NOMO-1 treated with DMSO at 0.1 percent for 48 hours (cell line): ENCODE measurements at regions not wholly inside any gene's neighbourhood (a gene's known extent, or its start where the extent isn't known, plus 50 kb on each side); places are given as distances from the start of the nearest gene placed in this dataset.

Experiments used
- DNase-seq: peaks from one replicate; lab custom pipeline; 2025; ENCODE audit not compliant: unreplicated experiment; lab: John Stamatoyannopoulos, UW

- DNase-seq = no peak
Measured at GRCh38 chr13:40271931-40272775, 394.3 kb downstream of the FOXO1 start.

DNA sequence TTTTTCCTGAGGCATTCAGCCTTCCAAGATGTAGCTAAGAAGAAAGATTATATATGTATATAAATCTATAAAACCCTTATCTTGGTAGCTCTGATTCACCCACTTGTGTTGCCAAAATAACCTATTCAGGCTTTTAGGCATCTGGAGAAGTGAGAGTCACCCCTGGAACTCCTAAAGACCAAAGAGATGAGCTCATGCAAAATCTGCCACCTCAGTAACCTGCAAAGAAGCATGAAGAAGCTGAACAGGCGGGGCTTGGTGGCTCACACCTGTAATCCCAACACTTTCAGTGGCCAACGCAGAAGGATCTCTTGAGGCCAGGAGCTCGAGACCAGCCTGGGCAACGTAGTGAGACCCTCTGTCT, 393.7 kb downstream of the FOXO1 start:
- DNase-seq = no peak

GRCh38 chr13:40273253-40274025, 393.0 kb downstream of the FOXO1 start:
- DNase-seq = no peak

- DNase-seq = no peak
Measured at GRCh38 chr13:40274103-40274502, 392.3 kb downstream of the FOXO1 start.

DNA sequence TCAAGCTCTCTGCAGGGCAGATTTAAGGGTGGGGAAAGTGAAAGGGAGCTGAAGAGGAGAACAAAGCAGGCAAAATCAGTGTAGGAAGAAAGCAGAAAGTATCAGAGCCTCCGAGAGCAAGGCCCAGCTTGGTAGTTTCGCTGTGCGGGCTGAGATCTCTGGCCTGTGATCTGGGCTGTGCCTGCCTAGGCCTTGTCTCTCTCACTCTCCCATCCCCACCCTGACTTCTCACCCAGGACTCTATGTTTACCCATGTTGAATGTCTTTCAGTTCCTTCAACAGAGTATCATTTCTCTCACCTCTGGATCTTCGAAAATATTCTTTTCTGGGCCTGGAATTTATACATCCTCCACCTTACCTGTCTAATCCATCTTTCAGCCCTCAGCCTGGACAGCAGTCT, 391.3 kb downstream of the FOXO1 start:
- DNase-seq = no peak

DNA sequence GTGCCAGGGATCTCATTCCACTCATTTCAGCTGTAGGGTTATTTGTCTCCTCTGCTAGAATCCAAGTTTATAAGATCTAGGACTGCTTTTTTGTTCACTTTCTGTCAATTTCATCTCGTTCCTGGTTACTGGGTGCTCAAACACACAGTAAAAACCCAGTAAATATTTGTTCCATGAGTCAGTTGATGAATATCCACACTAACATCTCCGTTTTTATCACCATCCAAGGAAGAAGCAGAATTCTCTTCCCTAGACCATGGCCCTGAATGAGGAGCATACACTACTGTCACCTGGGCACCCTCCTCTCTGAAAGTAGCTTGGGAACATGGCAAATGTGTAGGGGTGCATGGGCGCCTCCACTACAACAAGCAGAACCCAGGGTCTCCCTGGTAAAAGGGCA, 390.8 kb downstream of the FOXO1 start:
- no peak for DNase-seq

- DNase-seq = no peak
Measured at GRCh38 chr13:40283666-40284065, 382.8 kb downstream of the FOXO1 start.

DNA sequence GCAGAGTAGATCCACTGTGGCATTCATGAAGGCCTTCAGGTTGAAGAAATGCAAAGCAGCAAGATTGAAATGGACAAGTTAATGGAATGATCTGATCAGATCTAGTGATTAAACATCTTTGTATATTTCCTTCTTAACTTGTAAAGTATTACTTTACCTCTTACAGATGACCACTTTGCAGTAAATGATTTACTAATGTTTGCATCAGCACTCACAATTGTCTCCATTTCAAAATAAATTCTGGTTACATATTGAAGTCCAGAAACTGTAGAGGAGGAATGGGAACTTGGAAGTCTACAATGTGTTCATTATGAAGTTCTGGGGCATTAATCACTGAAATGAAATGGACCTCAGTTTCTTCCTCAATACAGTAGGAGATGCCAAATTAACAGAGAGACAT, 380.8 kb downstream of the FOXO1 start:
- no peak for DNase-seq

DNA sequence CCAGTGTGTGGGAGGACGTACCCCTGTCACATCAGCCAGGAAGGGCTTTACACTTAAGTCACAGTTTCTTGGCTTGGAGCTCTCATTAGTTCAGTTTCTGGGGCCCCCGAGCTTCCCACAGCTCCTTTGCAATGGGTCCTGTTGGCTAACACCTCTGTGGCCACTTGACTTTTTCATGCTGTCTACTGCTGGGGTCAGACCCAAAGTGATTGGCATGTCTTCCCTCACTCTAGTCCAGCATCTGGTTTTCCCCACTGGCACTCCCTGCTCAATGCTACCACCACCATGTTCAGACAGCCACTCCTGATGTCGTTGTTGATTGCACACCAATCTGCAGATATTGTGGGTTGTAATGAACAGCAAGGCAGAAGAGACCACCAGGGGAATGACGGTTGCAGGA, 379.0 kb downstream of the FOXO1 start:
- DNase-seq = no peak

DNA sequence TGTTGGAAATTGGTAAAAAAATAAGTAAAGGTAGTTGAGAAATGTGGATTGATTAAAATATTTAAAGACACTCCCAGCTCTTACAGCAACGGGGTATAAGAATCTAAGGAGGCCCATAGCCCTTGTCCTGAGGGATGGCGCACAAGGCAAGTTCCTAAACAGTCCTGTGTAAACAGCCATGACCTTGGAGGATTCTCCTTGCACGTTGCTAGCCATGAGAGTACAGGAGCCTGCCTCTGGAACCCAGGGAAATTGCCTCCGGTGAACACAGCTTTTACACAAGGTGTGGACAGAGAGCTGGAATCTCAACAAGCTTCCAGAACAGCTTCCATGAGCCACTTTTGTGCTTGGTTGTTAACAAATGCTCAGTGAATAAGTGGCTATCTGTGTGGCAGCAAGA, 378.2 kb downstream of the FOXO1 start:
- no peak for DNase-seq

- no peak for DNase-seq
Measured at GRCh38 chr13:40290758-40291157, 375.7 kb downstream of the FOXO1 start.

DNA sequence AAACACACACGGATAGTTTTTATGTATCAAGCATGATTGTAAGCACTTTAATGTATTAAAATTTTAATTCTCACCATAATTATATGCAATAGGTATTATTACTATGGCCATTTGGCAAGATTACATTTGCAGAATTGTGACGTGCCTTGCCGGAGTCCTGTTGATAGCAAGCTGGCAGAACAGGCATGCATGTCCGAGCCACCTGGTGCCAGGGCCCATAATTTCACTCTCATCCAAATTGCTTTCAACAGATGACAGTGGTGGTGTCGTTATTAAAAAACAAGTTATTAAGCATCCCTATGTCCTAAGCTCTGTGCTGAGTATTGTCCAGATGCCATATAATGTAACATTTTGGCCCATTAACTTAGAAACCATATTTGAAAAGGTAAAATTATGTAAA, 374.3 kb downstream of the FOXO1 start:
- no peak for DNase-seq

- DNase-seq = no peak
Measured at GRCh38 chr13:40292536-40292935, 373.9 kb downstream of the FOXO1 start.

- no peak for DNase-seq
Measured at GRCh38 chr13:40302351-40302750, 364.1 kb downstream of the FOXO1 start.

GRCh38 chr13:40304391-40304790, 362.1 kb downstream of the FOXO1 start:
- DNase-seq = no peak

GRCh38 chr13:40306817-40307216, 359.6 kb downstream of the FOXO1 start:
- no peak for DNase-seq

GRCh38 chr13:40309881-40310280, 356.6 kb downstream of the FOXO1 start:
- DNase-seq = no peak

DNA sequence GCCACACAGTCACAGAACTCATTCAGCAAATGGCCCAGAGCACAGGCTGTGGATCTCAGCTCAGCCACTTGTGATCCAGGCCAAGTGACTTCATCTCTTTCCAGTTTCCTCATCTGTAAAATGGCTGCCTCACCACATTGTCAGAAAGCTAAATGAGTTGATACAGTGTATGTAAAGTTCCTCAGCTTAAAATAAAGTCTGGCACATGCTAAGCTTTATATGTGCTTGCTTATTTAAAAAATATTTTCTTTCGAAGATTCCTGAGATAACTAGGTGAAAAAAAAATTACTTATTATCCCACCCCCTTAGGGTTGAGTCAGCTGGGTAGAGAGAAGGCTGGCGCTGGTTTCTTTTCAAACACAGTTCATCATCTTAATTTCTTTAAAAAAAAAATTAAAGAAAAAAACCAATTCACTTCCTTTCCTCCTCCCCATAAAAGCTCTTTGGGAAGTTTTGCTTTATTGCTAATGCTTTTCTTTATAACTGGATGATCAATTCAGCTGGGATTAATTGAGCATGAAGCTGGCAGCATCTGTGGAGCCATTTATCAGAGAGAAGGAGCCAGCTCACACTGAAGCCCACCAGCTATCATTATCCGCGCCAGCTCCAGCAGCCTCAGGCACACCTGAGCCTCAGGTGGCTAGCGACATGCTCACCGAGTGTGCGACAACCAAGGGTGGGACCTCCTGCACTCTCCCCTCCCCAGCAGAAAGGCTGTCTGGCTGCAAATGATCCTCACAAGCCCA, 354.9 kb downstream of the FOXO1 start:
- no peak for DNase-seq

- DNase-seq = no peak
Measured at GRCh38 chr13:40313269-40314200, 352.9 kb downstream of the FOXO1 start.

GRCh38 chr13:40315416-40316064, 350.9 kb downstream of the FOXO1 start:
- DNase-seq = no peak
